ENCODE measurements at regions not wholly inside any gene's neighbourhood (a gene's known extent, or its start where the extent isn't known, plus 50 kb on each side); places are given as distances from the start of the nearest gene placed in this dataset.
A peak's percentile ranks its signal among the peaks of the same experiment; 100 is the strongest.

DNA sequence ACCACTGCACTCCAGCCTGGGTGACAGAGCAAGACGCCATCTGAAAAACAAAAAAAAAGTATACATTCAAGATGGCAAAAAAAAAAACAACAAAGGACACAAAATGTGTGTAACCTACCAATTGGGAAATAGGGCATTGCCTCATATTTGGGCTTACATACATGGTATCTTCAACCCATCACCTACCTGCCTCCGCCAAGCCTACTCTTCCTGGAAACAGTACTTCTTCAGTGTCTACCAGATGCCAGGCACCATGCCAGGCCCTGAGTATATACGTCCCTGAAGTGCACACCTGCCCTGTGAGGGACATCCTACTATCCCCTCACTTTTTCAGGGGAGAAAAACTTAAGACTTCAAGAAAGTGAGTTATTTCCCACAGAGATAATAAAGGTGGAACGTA is 160.2 kb downstream of the TOMM20 start:
- H3K36me3 Mint-ChIP-seq: peaks cover 6 to 12% of the 10 kb centered on the region in 2 donors
- H3K9ac ChIP-seq (ENCODE audit: insufficient read depth, low read length, poor library complexity, severe bottlenecking): no peak overlapping the region
- H3K4me1 Mint-ChIP-seq: peaks cover 69% of the 10 kb centered on the region
- H3K27me3 Mint-ChIP-seq (ENCODE audit: low read depth in 3 of 3): no peaks in the 10 kb centered on the region
- peak overlapping the region; percentile 1 to 100 for H3K27ac ChIP-seq (ENCODE audit: low read depth in 1 of 2, low read length in 2 of 2)
- no peaks in the 10 kb centered on the region for H4K20me1 ChIP-seq (ENCODE audit: insufficient read depth, low read length)
- no peak for TF ChIP-seq CTCF (IDR thresholded peaks at IDR 0.05)
- peaks cover 63 to 74% of the 10 kb centered on the region in 2 donors for H3K4me1 ChIP-seq (ENCODE audit: control insufficient read depth in 1 of 2, insufficient read depth in 2 of 2, low read length in 2 of 2)
- H3K27ac Mint-ChIP-seq: peak overlapping the region; percentile 85 to 93 (median 89)
- DNase-seq: peak in 2 of 3 donors; percentile 69 to 71
- 45% methylated on average over 2 of the region's 4 CpGs for WGBS (ENCODE audit: insufficient coverage)
- intact Hi-C loops (cut with micrococcal nuclease): no loop called here
- peaks cover 16% of the 10 kb centered on the region for H3K79me2 ChIP-seq (ENCODE audit: insufficient read depth, low read length)
- no peak overlapping the region for H2AFZ ChIP-seq (ENCODE audit: insufficient read depth, low read depth, low read length, poor library complexity, severe bottlenecking)
- peak overlapping the region; percentile 81 for H3K4me2 ChIP-seq (replicated peaks; ENCODE audit: extremely low read depth, low read length, poor library complexity, severe bottlenecking)
- H3K36me3 ChIP-seq (replicated peaks in 1 of 2; ENCODE audit: control insufficient read depth in 1 of 2, insufficient read depth in 2 of 2, low read length in 2 of 2): no peaks in the 10 kb centered on the region
- peaks cover 0 to 2% (median 1%) of the 10 kb centered on the region in 7 donors for H3K9me3 Mint-ChIP-seq
- H3K4me3 ChIP-seq (replicated peaks in 1 of 3; ENCODE audit: low read depth in 2 of 3, low read length in 3 of 3): peak overlapping the region in 1 of 3 experiments; percentile 67
- no peaks in the 10 kb centered on the region for H3K9me3 ChIP-seq (replicated peaks in 1 of 2; ENCODE audit: control insufficient read depth in 1 of 2, insufficient read depth in 1 of 2, low read length in 2 of 2)
- H3K27me3 ChIP-seq (ENCODE audit: control insufficient read depth in 2 of 2, insufficient read depth in 2 of 2, low read length in 2 of 2): no peaks in the 10 kb centered on the region
- H3K4me3 Mint-ChIP-seq: no peak overlapping the region

GRCh38 chr1:234967121-234967520 is 161.5 kb downstream of the TOMM20 start:
- H3K9me3 Mint-ChIP-seq: peaks cover 0 to 4% (median 3%) of the 10 kb centered on the region in 7 donors
- Histone ChIP-seq H3K9me3 (replicated peaks in 1 of 2; ENCODE audit: control insufficient read depth in 1 of 2, insufficient read depth in 1 of 2, low read length in 2 of 2) (no peaks in the 10 kb centered on the region), H3K9ac (ENCODE audit: insufficient read depth, low read length, poor library complexity, severe bottlenecking) (no peak overlapping the region), H3K4me2 (replicated peaks; ENCODE audit: extremely low read depth, low read length, poor library complexity, severe bottlenecking) (no peak overlapping the region), H3K27ac (ENCODE audit: low read depth in 1 of 2, low read length in 2 of 2) (no peak overlapping the region), H3K36me3 (replicated peaks in 1 of 2; ENCODE audit: control insufficient read depth in 1 of 2, insufficient read depth in 2 of 2, low read length in 2 of 2) (no peaks in the 10 kb centered on the region), H3K27me3 (ENCODE audit: control insufficient read depth in 2 of 2, insufficient read depth in 2 of 2, low read length in 2 of 2) (no peaks in the 10 kb centered on the region), H2AFZ (ENCODE audit: insufficient read depth, low read depth, low read length, poor library complexity, severe bottlenecking) (no peak overlapping the region), H3K4me1 (ENCODE audit: control insufficient read depth in 1 of 2, insufficient read depth in 2 of 2, low read length in 2 of 2) (peaks cover 66 to 74% of the 10 kb centered on the region in 2 donors), H4K20me1 (ENCODE audit: insufficient read depth, low read length) (no peaks in the 10 kb centered on the region), H3K79me2 (ENCODE audit: insufficient read depth, low read length) (peaks cover 10% of the 10 kb centered on the region), H3K4me3 (replicated peaks in 1 of 3; ENCODE audit: low read depth in 2 of 3, low read length in 3 of 3) (no peak overlapping the region)
- WGBS (ENCODE audit: insufficient coverage): 94% methylated on average over 3 of the region's 13 CpGs
- peak overlapping the region in 5 of 7 donors; percentile 46 to 98 (median 88) for H3K27ac Mint-ChIP-seq
- H3K4me1 Mint-ChIP-seq: peaks cover 72% of the 10 kb centered on the region
- H3K27me3 Mint-ChIP-seq (ENCODE audit: low read depth in 3 of 3): no peaks in the 10 kb centered on the region
- peak in 1 of 3 donors; percentile 2 for DNase-seq
- intact Hi-C loops (cut with micrococcal nuclease): no loop called here
- H3K36me3 Mint-ChIP-seq: peaks cover 3 to 12% of the 10 kb centered on the region in 2 donors
- no peak overlapping the region for H3K4me3 Mint-ChIP-seq
- TF ChIP-seq CTCF (IDR thresholded peaks at IDR 0.05): no peak

All from CD14-positive monocyte (primary cell).